A172 (cell line): ENCODE measurements at regions not wholly inside any gene's neighbourhood (a gene's known extent, or its start where the extent isn't known, plus 50 kb on each side); places are given as distances from the start of the nearest gene placed in this dataset.

Source experiments
- DNase-seq: peaks from one replicate; pipeline ENCODE4 v3.0.0-alpha.2; 2015; ENCODE audit warnings: low spot score

DNA sequence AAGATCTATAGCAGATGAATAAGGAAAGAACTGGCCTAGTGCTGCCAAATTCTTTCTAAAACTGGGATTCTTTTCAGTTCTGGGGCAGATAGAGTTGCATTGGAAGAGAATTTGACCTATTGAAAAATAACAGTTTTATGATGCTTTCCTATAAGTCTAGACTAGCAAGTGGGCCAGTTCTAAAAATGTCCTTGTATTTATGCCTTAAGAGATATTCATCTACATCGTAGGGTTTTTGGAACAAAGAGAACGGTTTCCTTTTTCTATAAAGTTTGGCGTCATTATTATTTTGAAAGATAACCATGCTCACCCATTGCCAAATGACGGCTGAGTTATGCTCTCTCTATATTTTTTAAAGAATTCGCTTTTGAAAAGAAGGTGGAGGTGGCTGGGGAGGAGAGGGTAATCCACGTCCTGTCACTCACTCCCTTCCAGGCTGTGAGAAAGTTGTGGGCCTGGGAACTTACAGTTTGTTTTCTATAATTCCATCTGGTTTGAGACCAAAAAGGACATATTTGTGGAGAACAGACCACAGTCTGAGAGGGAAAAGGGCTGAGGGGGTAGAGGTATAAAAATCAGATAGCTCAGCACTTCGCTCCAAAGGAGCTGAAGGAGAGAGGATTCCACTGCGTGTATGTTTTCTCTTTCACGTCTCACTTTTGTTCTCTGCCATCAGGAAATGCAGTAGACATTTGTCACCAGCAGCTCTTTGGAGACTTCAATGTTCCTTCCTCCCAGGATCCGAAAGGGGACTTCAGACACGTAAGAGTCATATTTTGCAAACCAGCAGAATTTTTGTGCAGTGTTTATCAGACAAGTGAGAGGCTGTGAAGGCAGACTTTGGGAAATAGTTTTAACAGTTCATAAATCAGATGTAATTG is 281.9 kb upstream of the FN1 start:
- DNase-seq: no peak

DNA sequence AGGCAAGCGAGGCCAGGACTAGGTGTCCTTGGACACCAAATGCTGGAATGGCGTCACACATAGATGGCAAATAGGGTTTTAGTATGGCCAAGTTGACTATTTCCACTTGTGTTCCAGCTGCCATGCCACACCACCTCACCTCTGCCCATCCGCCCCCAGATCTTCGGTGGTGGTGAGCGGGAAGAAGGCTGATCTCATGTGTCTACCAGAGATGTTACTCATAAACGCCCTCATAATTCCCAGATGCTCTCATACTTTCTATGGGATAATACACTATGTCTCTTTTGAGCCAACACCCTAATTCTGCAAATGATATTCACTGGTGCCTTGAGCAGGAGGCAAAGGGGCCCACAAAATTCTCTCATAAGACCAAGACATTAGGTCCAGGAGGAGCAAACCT is 281.1 kb upstream of the FN1 start:
- DNase-seq: no peak

DNA sequence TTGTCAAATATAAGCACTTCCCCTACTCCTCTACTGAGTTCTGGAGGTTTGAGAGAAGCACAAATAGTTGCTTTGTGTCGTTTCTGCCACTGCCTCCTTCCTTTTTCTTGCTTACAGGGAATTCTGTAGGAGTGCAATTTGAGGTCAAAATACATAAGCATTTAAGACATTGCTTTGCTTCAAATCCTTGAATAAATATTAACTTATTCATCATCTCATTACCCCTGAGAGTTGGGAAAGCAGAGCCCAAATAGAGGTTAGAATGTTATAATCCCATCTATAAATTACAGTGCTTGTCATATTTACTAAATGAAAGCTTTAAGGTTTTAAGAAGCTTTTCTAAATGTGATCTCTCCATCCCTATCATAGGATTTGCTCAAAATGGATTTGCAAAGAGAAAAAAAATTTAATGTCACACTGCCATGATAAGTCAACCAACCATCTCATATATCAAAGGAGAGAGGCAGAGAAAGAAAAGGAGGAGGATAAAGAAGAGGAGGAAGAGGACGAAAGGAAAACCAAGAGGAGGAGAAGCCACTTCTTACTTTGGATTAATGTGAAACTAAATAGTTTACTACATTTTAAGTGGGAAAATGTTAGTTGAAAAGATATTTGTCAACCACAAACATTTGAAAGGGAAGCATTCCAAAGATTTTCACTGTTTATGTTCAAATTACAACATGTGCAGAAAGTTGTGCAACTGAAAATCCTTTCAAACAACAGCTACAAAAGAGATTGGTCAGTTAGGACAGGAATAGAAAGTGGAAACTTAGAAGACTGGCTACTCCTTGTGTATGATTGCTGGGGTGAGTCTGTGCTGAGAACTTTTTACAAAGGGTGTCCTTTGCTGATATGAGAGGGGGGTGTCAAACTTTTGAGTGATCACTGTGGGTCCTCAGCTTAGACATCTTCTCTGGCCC is 277.3 kb upstream of the FN1 start:
- DNase-seq: peak; percentile 25

DNA sequence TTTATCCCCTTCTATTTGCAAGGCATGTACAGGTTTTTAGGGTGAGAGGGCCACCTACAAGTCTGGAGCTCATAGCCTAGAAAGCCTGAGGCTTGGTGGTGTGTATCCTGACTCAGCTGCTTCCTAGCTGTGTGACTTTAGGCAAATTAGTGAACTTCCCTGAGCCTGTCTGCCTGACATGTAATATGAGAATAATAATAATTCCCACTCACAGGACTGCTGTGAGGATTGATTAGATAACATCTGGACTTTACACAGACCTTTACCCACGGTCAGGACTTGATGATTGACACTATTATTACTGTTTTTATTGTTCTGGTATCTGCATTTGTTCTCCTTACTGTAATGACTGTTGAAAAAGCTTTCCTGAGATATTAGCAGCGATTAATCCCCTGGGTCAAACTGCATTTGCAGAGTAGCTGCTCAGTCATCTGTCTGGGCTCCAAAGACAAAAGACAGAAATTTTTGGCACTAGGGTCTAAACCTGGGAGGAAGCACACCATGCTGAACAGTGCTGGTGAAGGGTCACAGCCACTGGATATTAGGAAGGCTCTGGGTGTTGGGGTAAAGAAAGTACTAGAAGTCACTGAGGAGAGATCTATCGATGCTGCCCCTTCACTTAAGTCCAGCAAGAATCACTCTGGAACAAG is 276.5 kb upstream of the FN1 start:
- DNase-seq: no peak

DNA sequence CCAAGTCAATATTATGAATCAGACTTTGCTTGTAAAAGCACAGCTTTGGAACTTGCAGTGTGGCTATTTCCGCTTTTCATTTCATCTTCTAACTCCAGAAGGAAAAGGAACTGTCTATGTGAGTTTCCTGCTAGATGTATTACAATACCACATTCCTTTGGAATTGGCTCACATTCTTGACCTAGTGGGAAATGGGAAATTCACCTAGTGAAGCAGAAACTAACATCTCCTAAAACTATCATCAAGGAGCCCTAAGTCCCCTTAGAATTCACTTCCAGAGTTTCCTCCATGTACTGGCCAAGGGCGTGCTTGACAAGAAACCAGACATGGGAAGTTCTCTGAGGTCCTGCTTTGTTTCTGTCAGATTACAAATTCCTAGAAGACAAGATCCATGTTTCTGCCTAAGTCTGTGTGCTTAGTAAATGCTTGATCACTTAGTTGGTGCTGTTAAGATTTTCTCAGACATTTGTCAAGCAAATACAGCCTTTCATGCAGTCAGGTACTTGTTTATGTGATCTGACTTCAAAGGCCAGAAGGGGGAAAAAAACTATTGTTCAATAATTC is 275.7 kb upstream of the FN1 start:
- DNase-seq: peak; percentile 79

DNA sequence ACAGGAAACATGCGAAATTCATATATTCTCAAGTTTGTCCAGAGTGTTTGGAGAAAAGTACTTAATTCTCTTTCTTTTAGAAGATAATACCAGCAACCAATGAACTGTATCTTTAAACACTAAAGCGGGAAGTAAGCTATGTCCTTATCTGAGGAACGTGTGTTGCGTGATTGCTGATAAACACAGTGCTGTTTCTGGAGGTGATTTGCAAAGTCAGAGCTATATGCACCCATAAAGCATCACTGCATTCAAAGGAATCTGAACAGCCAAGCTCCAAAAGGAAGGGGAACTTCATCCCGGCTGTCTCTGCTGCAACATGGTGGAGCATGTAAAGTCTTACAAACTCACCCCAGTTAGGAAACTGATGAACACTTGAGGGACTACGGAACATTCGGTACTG is 271.7 kb upstream of the FN1 start:
- no peak for DNase-seq

DNA sequence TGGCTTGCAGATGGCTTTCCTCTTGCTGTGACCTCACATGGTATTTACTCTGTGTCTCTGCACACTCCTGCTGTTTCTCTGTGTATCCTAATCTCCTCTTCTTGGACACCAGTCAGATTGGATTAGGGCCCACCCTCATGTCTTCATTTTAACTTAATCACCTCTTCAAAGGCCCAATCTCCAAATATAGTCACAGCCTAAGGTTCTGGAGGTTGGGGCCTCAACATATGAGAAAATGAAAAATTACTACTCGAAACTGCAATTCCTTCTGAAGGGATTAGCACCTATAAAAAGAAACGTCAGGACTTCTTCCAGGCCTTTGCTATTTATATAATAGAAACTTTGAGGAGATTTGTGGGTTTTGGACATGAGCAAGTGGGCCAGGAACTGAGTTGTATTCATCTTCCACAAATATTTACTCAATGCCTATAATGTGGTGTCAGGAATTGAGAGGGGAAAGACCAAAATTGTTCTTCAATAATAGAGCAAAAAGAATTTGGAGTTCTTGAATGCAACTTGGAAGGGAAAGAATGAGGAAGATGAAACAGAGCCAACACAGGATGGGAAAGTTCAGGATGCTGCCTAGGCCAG is 270.0 kb upstream of the FN1 start:
- DNase-seq: no peak

DNA sequence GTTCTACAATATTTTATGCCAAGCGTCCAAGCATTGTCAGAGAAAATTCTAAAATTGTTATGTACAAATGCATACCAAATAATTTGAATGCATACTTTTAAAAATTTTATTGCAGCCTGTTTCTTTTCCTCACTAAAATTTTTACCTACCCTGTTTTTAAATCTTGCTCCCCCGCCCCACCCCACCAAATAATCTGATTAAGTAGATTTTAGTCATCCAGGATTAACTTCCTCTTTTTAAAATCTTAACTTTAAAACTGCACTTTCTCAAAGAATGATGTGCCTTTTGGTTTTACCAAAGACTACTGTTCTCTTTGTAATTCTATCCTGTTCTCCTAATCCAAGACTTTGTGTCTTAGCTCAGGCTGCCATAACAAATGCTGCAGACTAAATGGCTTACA is 269.4 kb upstream of the FN1 start:
- no peak for DNase-seq

DNA sequence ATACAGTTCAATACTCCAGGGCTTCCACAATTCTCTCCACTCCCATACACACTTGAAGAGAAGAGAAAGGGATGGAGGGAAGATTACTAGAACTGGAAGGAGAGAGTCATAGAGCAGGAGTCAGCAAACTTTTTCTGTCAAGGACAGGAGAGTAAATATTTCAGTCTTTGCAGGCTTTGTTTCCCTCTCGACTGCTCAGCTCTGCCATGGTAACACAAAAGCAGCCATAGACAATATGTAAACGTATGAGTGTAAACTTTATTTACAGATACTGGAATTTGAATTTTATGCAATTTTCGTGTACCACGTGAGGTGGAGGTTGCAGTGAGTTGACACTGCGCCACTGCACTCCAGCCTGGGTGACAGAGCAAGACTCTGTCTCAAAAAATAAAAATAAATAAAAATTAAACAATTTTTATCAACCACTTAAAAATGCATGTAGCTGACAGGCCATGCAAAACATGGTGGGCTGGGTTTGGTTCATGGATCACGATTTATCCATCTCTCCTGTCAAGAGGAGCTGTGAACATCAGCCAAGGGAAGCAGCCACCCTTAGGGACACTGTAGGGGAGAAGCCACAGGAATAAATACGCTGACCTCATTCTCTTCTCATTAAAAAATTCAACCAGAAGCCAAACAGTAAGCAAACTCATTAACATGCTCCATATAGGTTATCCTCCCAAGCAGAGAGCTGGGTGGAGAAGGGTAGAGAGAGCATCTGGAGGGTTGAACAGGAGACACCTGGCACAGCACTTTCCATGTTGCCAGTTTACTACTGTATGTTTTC is 266.4 kb upstream of the FN1 start:
- no peak for DNase-seq

DNA sequence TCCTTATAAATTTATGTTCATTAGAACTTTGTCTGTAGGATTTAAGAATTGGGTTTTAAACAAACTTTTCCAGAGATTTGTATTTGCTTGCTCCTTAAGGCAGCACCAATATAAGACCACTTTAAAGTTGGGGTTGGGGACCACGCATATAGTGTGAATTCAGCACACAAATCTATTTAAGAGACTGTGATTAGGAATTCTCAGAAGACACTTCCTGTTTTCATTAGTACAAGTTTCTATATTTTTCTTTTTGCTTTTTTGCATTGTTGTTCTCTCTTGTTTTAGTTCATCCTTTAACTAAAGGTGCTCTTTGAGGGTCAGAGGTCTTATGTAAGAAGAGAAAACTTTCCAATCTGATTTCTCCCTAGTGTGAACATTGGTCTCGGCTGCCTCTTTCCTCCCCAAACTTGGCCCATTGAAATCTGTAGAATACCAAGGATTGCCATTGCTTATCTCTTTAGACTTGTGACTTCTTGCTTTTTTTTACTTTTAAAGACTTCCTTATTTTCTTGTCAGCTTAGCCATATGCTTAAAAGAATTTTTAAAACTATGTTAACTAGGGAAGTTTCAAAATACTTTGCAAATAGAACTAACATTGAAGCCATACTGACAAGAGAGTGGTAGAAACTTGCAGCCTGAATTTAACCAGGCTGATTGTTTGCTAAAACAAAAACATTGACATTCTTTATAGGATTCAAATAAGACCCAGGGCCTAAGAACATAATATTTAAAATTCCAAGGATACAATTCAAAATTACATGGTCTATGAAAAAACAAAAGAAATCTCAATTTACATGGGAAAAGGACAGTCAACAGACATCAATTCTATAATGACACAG is 264.1 kb upstream of the FN1 start:
- no peak for DNase-seq

DNA sequence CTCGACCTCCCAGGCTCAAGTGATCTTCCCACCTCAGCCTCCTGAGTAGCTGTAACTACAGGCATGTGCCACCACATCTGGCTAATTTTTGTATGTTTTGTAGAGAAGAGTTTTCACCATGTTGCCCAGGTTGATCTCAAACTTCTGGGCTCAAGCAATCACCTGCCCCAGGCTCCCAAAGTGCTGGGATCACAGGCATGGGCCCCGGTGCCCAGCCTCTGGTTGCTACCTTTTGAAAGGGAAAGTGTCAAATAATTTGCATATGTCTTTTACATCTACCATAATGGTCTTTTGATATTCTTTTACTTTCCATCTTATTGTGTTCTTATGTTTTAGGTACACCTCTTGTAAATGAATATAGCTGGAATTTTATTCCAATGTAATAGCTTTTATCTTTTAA is 263.1 kb upstream of the FN1 start:
- no peak for DNase-seq

DNA sequence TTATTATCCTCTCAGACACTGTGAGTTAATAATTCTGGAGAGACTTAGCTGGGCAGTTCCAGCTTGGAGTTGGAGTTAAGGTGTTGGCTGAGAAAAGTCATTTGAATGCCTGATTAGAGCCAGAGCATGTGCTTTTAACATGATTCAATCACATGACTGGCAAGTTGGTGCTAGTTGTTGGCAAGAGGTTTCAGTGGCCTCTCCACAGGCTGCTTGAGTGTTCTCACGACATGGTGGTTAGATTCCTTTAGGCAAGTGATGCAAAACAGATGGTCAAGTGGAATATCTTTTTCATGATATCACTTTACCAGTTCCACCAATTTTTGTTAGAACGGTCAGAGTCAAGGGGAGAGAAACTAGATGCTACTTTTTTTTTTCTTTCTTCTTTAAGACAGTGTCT is 262.7 kb upstream of the FN1 start:
- DNase-seq: no peak

DNA sequence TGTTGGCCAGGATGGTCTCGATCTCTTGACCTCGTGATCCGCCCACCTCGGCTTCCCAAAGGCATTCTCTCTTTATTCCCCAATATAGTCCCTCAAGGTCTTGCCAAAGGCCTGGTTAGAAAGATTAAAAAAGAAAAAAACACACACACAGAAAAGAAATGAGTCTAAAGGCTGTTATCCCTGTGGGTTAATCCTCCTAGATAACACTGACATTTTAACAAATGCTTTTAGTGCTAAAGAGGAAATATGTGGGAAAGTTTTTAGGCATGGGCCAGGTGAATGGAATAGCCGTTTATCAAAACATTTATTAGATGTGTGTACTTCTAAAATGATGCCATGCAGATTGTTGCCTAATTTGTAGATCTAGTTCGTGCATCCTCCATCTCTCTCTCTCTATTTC is 261.6 kb upstream of the FN1 start:
- no peak for DNase-seq

DNA sequence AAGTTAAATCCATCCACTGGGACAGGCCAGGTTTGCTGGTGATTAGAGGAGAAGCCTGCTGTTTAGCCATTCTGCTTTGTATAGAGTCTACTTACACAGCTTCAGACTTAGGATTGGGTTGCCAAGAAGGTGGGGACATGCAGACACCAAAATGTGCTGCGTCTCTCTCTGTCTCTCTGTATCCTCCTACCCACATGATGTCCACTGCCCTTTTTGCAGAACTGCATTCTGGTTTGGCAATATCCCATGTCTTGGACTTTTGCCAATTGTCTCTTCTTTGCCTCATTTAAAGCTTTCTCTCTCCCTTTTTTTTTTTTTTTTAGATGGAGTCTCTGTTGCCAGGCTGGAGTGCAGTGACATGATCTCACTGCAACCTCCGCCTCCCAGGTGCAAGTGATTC is 261.1 kb upstream of the FN1 start:
- no peak for DNase-seq

DNA sequence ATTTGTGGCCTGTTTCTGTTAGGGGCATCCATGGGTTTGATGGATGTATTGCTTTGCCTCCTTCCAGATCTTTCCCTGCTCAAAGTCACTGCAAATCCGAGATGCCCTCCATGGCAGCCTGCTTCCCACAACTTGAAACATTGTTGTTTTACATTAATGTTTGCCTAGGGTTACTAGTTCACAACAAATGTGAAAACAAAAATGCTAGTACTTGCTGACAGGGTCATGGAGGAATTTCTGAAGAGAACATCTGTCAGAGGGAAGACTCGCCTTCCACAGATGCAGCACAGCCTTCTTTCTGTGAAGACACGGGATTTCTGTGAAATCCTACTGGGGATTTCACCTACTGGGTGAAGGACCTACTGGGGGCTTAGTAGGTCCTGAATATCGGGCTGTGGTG is 260.0 kb upstream of the FN1 start:
- DNase-seq: no peak

DNA sequence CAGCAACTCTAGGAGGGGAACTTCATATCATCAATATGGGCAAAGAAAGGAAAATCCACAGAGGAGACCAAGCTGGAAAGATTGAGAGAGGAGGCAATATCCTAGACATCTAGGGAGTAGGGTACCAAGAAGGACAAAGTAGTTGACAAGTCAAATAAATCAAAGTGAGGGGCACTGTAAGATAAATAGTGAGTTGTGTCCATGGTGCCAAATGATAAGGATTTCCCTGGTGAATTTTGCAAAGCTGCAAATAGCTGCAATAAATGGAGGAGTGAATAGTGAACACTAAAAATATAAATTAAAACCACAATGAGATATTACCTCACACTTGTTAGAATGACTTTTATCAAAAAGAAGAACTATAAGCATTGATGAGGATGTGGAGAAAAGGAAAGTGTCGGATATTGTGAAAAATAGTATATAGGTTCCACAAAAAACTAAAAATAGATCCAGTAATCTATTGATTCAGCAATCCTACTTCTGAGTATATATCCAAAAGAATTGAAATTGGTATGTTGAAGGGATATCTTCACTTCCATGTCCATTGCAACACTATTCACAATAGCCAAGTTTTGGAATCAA is 258.2 kb upstream of the FN1 start:
- no peak for DNase-seq

DNA sequence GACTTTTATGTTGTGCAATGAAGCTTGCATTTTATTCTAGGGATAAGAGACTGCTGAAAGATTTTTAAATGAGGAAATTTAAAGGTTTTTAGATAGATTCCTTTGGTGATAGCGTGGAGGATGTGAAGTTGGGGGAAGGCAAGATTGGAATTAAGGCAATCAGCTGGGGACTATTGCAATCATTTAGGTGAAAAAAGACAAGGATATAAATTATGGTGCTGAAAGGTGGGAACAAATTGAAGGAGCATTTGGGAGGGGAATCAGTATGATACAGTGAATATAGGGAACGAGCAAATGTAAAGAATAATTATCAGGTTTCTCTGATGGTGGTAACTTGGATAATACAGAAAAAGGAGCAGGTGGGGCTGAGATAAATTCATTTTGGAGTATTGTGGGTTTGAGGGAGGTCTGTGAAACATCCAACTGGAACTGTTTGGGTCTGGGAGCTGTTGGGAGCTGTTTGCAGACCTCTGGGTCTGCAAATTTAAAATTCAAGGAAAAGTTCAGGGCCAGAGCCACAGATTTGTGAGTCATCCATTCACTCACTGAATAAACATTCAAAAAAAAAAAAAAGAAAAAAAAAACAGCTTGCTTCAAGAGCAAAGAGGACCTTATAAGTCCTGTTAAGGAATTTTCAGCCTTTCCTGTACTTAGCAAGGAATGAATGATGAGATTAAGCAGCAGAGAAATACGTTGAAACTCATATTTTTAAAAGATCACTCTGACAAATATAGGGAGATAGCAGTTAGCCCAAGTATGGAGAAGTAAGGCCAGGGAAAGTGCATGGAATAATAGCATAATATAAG is 257.5 kb upstream of the FN1 start:
- peak; percentile 71 for DNase-seq

DNA sequence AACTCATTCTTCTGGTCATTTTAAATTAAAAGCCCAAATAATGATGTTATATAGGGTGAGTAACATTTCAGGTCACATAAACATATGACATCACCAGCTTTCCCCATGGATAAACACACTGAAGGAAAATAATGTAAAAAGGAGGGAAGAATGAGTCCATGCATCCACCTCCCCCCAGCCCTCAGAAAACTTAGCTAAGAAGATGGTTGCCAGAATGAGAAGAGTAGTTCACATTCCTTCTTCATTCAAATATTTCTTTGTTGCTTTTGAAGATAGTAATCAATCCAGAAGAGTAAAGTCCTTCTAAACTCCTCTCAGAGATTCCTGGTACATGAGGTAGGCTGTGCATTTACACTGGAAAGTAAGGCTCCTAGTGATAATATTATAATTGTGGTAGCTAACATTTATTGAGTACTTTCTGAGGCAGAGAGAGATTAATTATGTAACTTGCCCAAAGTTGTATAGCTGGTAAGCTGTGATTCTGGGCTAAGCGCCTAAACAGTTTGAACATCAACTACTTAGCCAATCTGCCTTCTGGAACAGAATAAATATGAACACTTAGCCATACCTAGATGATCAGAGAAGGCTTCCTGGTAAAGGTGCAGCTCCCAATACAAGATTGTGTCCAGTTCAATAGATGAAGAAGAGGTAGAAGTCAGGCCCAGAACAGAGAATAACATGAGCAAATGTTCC is 256.7 kb upstream of the FN1 start:
- peak; percentile 14 for DNase-seq
